Ovary (tissue), 7 donors: ENCODE measurements at regions not wholly inside any gene's neighbourhood (a gene's known extent, or its start where the extent isn't known, plus 50 kb on each side); places are given as distances from the start of the nearest gene placed in this dataset.

Experiments
- DNase-seq, 5 donors: peaks; one replicate each; pipeline ENCODE4 v3.0.0-alpha.2; 2019 to 2020
- H3K27ac ChIP-seq, 2 donors: fragments of 200-600 bp; one replicate each; pipeline versions ENCODE4 v1.5.1 to v1.8.0; 2019 to 2022
- H3K27me3 ChIP-seq: fragments of 200-600 bp; one replicate; pipeline ENCODE4 v1.8.0; 2022
- H3K36me3 ChIP-seq: fragments of 200-600 bp; sonication (generic); one replicate; pipeline ENCODE4 v1.5.1; 2019
- H3K4me1 ChIP-seq: one replicate; pipeline ENCODE4 v1.8.1; 2013; ENCODE audit warnings: mild to moderate bottlenecking, moderate library complexity; ENCODE audit not compliant: insufficient read depth
- H3K4me3 ChIP-seq: fragments of 200-600 bp; sonication (generic); one replicate; pipeline ENCODE4 v1.5.1; 2017
- H3K9me3 ChIP-seq, 2 donors: fragments of 200-600 bp in 1 of 2; sonication (generic) in 1 of 2; one replicate each; pipeline versions ENCODE4 v1.5.1 to v1.8.1; 2013 to 2019; ENCODE audit warnings: mild to moderate bottlenecking in 1 of 2, moderate library complexity in 1 of 2
- EP300 ChIP-seq: sonication (generic); formaldehyde crosslinking; IDR thresholded peaks from one replicate; pipeline ENCODE4 v1.6.1; 2017; ENCODE audit warnings: antibody characterized with exemption
- POLR2A ChIP-seq: fragments of 450-650 bp; IDR thresholded peaks from one replicate; pipeline ENCODE4 v1.6.1; 2017; ENCODE audit warnings: antibody characterized with exemption, mild to moderate bottlenecking, moderate library complexity
- WGBS, 3 donors: extraction: QIAGEN DNeasy Blood & Tissue Kit in 1 of 3; methylation state at CpG; one replicate each; pipeline versions ENCODE4 v1.1.5 to v1.1.7; 2013 to 2017; 5-methylcytosine and 5-hydroxymethylcytosine counted together
- intact Hi-C, 4 donors: fragments of 100-400 bp; cut with DNase I; formaldehyde crosslinking; loops; one replicate each; pipeline versions ENCODE4 v1.11.0 to v1.15.1; 2022 to 2023
- TF ChIP-seq, protein P1 (sequence below), 3 donors: fragments of 450-650 bp in 2 of 3; fragments of 200-600 bp in 1 of 3; IDR thresholded peaks; one replicate each; pipeline versions ENCODE4 v1.5.1 to v1.8.0; 2016 to 2022; ENCODE audit warnings: antibody characterized with exemption in 3 of 3, mild to moderate bottlenecking in 1 of 3
- donor health status: DM: no; HTN: no; CAD: no; lungs with moderate emphysema.
- donor health status: DM: no; HTN: no; CAD: no.
- donor health status: Bipolar disorder and iron deficiency.
- donor health status: DM: no; HTN: no; CAD: no.
- donor health status: DM: yes; HTN: yes; CAD: no.

DNA sequence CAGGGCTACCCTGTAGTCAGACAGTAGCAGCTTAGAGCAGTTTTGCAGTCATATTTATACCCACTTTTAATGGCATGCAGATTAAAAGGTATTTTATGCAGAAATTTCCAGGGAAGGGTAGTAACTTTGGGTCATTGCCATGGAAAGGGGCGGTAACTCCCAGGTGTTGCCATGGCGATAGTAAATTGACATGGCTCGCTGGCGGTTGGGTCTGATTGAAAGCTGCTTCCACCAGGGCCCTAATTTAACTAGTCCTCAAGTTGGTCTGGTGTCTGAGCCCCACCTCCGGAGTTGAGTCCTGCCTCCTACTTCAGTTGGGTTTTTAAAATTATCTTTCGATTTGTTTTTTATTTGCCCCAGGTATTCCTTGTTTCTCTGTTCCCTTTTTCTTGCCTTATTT lies 70.1 kb downstream of the NAA11 start:
- no peak for DNase-seq
- Histone ChIP-seq H3K36me3 (no peaks in the 10 kb centered on the region), H3K27me3 (no peaks in the 10 kb centered on the region), H3K4me3 (no peak overlapping the region), H3K4me1 (no peaks in the 10 kb centered on the region), H3K27ac (no peak overlapping the region), H3K9me3 (no peaks in the 10 kb centered on the region)
- 74 to 82% (median 76%) methylated on average over 6 of the region's 6 CpGs for WGBS, 3 donors
- intact Hi-C loops = no loop called here
- TF ChIP-seq, protein P1, sequence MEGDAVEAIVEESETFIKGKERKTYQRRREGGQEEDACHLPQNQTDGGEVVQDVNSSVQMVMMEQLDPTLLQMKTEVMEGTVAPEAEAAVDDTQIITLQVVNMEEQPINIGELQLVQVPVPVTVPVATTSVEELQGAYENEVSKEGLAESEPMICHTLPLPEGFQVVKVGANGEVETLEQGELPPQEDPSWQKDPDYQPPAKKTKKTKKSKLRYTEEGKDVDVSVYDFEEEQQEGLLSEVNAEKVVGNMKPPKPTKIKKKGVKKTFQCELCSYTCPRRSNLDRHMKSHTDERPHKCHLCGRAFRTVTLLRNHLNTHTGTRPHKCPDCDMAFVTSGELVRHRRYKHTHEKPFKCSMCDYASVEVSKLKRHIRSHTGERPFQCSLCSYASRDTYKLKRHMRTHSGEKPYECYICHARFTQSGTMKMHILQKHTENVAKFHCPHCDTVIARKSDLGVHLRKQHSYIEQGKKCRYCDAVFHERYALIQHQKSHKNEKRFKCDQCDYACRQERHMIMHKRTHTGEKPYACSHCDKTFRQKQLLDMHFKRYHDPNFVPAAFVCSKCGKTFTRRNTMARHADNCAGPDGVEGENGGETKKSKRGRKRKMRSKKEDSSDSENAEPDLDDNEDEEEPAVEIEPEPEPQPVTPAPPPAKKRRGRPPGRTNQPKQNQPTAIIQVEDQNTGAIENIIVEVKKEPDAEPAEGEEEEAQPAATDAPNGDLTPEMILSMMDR (IDR thresholded peaks at IDR 0.05) = no peak
- TF ChIP-seq POLR2A (no peak), EP300 (no peak)

DNA sequence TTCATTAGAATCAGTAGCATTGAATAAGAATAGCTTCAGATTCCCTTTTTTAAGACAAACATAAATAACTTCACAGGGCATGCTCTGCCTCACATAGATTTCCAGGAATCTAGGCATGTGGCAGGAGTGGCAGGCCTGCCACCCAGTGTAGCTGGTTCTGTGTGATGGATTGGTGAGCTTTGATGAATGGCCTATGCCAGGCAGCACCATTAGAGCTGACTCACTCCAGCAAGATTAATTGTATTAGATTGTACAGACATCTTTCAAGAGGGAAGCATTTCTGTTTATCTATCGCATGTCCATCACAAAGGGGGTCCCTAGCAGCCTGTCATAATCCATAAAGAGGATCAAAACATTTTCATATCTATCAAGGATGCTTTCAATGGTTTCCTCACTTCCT lies 71.9 kb downstream of the NAA11 start:
- Histone ChIP-seq H3K9me3 (no peaks in the 10 kb centered on the region), H3K36me3 (no peaks in the 10 kb centered on the region), H3K27ac (no peak overlapping the region), H3K4me3 (no peak overlapping the region), H3K27me3 (no peaks in the 10 kb centered on the region), H3K4me1 (no peaks in the 10 kb centered on the region)
- TF ChIP-seq POLR2A (no peak), EP300 (no peak)
- TF ChIP-seq, protein P1 (IDR thresholded peaks at IDR 0.05) = no peak
- WGBS, 3 donors = 76 to 84% (median 81%) methylated on average over 1 of the region's 1 CpG
- DNase-seq = no peak
- intact Hi-C loops = no loop called here

DNA sequence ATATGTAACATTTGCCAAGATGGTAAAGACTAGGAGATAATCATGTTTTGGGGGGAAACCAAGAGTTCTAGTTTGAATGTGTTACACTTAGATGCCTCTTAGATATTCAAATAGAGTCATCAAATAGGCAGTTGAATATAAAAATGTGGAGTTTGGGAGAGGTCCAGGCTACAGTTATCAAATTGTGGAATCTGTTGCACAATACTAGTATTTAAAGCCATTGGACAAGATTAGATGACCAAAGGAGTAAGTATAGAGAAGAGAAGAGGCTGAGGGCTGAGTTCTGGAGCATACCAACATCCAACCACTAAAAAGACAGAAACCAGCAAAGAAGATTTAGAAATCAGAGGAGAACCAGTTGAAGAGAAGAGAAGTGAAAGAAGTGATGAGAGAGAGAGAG lies 72.7 kb downstream of the NAA11 start:
- Histone ChIP-seq H3K4me3 (no peak overlapping the region), H3K27me3 (no peaks in the 10 kb centered on the region), H3K36me3 (no peaks in the 10 kb centered on the region), H3K4me1 (no peaks in the 10 kb centered on the region), H3K27ac (no peak overlapping the region), H3K9me3 (no peaks in the 10 kb centered on the region)
- no peak for DNase-seq
- TF ChIP-seq POLR2A (no peak), EP300 (no peak)
- TF ChIP-seq, protein P1 (IDR thresholded peaks at IDR 0.05) = no peak
- intact Hi-C loops = no loop called here

DNA sequence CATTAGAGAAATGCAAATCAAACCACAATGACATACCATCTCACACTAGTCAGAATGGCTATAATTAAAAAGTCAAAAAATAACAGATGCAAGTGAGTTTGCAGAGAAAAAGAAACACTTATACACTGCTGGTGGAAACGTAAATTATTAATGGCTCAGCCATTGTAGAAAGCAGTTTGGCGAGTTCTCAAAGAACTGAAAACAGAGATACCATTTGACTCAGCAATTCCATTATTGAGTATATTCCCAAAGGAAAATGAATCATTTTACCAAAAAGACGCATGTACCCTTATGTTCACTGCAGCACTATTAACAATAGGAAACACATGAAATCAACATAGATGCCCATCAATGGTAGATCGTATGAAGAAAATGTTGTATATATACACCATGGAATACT lies 75.0 kb downstream of the NAA11 start:
- WGBS, 3 donors = 84 to 86% (median 84%) methylated on average over 4 of the region's 4 CpGs
- Histone ChIP-seq H3K4me1 (no peaks in the 10 kb centered on the region), H3K9me3 (no peaks in the 10 kb centered on the region), H3K36me3 (no peaks in the 10 kb centered on the region), H3K27ac (no peak overlapping the region), H3K4me3 (no peak overlapping the region), H3K27me3 (no peaks in the 10 kb centered on the region)
- TF ChIP-seq EP300 = no peak
- DNase-seq = no peak
- intact Hi-C loops = no loop called here

DNA sequence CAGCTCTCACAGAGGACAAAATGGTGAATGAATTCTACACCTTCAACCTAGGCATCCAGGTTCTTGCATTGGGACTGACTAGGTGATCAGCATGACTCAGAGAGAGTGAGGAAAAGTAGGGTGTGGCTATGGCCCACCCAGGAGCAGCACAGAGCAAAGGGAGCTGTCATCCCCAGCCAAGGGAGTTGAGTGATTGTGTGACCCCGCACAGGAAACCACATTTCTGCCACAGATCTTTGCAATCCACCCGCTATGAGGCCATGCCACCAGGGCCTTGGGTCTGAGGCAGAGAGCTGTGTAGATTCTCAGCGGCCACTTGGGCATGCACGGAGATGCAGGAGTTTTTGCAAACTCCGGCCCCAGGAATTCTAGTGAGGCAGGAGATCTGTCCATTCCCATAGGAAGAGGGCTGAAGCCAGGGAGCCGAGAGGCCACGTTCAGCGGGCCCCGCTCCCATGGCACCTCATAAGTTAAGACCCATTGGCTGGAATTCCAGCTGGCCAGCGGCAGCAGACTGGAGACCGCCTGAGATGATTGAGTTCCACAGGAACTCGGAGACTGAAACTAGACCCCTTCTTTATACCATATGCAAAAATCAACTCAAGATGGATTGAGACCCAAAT lies 75.9 kb downstream of the NAA11 start:
- no peaks in the 10 kb centered on the region for H3K4me1 ChIP-seq
- no peaks in the 10 kb centered on the region for H3K36me3 ChIP-seq
- H3K9me3 ChIP-seq = no peaks in the 10 kb centered on the region
- TF ChIP-seq POLR2A = no peak
- no peak for TF ChIP-seq EP300
- TF ChIP-seq, protein P1 (IDR thresholded peaks at IDR 0.05) = no peak
- WGBS, 3 donors = 81 to 84% (median 83%) methylated on average over 12 of the region's 12 CpGs
- intact Hi-C loops = no loop called here
- no peak overlapping the region for H3K4me3 ChIP-seq
- DNase-seq = no peak
- H3K27me3 ChIP-seq = no peaks in the 10 kb centered on the region
- no peak overlapping the region for H3K27ac ChIP-seq
